ENCODE measurements at regions not wholly inside any gene's neighbourhood (a gene's known extent, or its start where the extent isn't known, plus 50 kb on each side); places are given as distances from the start of the nearest gene placed in this dataset.

DNA sequence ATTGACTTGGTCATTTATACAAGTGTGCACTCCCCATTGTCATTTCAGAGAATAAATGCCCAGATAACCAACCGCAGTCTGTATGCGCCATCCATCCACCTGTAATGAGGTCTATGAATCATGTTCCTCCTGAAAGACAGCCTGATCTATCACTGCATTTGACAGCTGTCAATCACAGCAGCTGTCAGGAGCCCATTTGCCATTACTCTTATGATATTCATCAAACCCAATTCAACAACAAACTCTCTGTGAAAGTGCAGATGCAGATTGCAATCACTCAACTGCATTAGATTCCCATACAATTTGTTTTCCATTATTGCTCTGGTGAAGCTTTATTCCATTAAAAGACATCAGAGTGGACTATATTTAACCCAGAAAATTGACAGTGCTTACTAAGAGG, 586.9 kb upstream of the KIRREL3 start:
- peak; percentile 66 for TF ChIP-seq POLR2AphosphoS5 (IDR thresholded peaks at IDR 0.05)
- no peak for TF ChIP-seq TAF1 (IDR thresholded peaks at IDR 0.05; ENCODE audit: low read depth)
- TF ChIP-seq, protein P1, sequence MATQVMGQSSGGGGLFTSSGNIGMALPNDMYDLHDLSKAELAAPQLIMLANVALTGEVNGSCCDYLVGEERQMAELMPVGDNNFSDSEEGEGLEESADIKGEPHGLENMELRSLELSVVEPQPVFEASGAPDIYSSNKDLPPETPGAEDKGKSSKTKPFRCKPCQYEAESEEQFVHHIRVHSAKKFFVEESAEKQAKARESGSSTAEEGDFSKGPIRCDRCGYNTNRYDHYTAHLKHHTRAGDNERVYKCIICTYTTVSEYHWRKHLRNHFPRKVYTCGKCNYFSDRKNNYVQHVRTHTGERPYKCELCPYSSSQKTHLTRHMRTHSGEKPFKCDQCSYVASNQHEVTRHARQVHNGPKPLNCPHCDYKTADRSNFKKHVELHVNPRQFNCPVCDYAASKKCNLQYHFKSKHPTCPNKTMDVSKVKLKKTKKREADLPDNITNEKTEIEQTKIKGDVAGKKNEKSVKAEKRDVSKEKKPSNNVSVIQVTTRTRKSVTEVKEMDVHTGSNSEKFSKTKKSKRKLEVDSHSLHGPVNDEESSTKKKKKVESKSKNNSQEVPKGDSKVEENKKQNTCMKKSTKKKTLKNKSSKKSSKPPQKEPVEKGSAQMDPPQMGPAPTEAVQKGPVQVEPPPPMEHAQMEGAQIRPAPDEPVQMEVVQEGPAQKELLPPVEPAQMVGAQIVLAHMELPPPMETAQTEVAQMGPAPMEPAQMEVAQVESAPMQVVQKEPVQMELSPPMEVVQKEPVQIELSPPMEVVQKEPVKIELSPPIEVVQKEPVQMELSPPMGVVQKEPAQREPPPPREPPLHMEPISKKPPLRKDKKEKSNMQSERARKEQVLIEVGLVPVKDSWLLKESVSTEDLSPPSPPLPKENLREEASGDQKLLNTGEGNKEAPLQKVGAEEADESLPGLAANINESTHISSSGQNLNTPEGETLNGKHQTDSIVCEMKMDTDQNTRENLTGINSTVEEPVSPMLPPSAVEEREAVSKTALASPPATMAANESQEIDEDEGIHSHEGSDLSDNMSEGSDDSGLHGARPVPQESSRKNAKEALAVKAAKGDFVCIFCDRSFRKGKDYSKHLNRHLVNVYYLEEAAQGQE (IDR thresholded peaks at IDR 0.05; ENCODE audit: borderline replicate concordance), result no peak
- no peak for TF ChIP-seq SMC3 (conservative IDR thresholded peaks at IDR 0.05; ENCODE audit: poor library complexity)
- peak; percentile 98 for TF ChIP-seq EP300 (conservative IDR thresholded peaks at IDR 0.05; ENCODE audit: poor library complexity, severe bottlenecking)
- H3F3A ChIP-seq (ENCODE audit: insufficient read depth, low read length, poor library complexity, severe bottlenecking), result no peaks in the 10 kb centered on the region
- peak overlapping the region; percentile 6 for H3K4me3 ChIP-seq (ENCODE audit: low read length)

DNA sequence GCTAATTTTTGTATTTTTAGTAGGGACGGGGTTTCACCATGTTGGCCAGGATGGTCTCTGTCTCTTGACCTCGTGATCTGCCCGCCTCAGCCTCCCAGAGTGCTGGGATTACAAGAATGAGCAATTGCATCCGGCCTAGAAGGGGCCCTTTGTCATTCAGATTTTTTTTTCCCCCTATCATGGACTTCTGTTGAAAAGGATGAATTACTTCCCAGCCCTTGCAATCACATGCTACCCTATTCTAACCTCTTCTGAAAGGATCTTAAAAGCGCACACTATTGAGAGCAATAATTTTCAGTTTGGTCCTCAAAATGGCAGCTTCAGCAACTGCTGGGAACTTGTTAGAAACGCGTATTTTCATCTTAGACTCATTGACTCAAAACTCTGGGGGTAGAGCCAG, 575.6 kb upstream of the KIRREL3 start:
- Histone ChIP-seq H3K4me3 (ENCODE audit: low read length) (no peak overlapping the region), H2AFZ (ENCODE audit: low read depth, low read length) (no peak overlapping the region), H3K79me2 (replicated peaks; ENCODE audit: insufficient read depth, low read length) (no peaks in the 10 kb centered on the region), H4K20me1 (ENCODE audit: insufficient read depth) (no peaks in the 10 kb centered on the region), H3K27ac (ENCODE audit: low read length) (no peak overlapping the region), H3K9me2 (ENCODE audit: insufficient read depth, low read length) (no peaks in the 10 kb centered on the region), H3K27me3 (ENCODE audit: insufficient read depth, low read depth, low read length) (no peaks in the 10 kb centered on the region), H3K9me3 (ENCODE audit: low read length) (no peaks in the 10 kb centered on the region), H3K4me2 (ENCODE audit: low read length) (no peak overlapping the region), H3K9ac (ENCODE audit: low read length) (no peak overlapping the region), H3K36me3 (ENCODE audit: insufficient read depth, low read length) (no peaks in the 10 kb centered on the region), H3F3A (ENCODE audit: insufficient read depth, low read length, poor library complexity, severe bottlenecking) (no peaks in the 10 kb centered on the region)
- no peak for TF ChIP-seq SMC3 (conservative IDR thresholded peaks at IDR 0.05; ENCODE audit: poor library complexity)
- TF ChIP-seq TAF1 (IDR thresholded peaks at IDR 0.05; ENCODE audit: low read depth), result no peak
- TF ChIP-seq EZH2 (IDR thresholded peaks at IDR 0.05; ENCODE audit: borderline replicate concordance, insufficient read depth, low read length, poor library complexity, severe bottlenecking), result no peak
- TF ChIP-seq, protein P1 (IDR thresholded peaks at IDR 0.05; ENCODE audit: borderline replicate concordance), result no peak
- TF ChIP-seq RAD21 (conservative IDR thresholded peaks at IDR 0.05), result no peak
- TF ChIP-seq MXI1 (conservative IDR thresholded peaks at IDR 0.05; ENCODE audit: poor library complexity, severe bottlenecking), result no peak
- no peak for TF ChIP-seq EP300 (conservative IDR thresholded peaks at IDR 0.05; ENCODE audit: poor library complexity, severe bottlenecking)
- TF ChIP-seq POLR2AphosphoS5 (IDR thresholded peaks at IDR 0.05), result no peak
- TF ChIP-seq, protein P2, sequence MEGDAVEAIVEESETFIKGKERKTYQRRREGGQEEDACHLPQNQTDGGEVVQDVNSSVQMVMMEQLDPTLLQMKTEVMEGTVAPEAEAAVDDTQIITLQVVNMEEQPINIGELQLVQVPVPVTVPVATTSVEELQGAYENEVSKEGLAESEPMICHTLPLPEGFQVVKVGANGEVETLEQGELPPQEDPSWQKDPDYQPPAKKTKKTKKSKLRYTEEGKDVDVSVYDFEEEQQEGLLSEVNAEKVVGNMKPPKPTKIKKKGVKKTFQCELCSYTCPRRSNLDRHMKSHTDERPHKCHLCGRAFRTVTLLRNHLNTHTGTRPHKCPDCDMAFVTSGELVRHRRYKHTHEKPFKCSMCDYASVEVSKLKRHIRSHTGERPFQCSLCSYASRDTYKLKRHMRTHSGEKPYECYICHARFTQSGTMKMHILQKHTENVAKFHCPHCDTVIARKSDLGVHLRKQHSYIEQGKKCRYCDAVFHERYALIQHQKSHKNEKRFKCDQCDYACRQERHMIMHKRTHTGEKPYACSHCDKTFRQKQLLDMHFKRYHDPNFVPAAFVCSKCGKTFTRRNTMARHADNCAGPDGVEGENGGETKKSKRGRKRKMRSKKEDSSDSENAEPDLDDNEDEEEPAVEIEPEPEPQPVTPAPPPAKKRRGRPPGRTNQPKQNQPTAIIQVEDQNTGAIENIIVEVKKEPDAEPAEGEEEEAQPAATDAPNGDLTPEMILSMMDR (IDR thresholded peaks at IDR 0.05; ENCODE audit: poor library complexity, severe bottlenecking), result no peak

More for the DNA sequence above, 586.9 kb upstream of the KIRREL3 start:
- Histone ChIP-seq H3K9me2 (ENCODE audit: insufficient read depth, low read length) (no peaks in the 10 kb centered on the region), H3K79me2 (replicated peaks; ENCODE audit: insufficient read depth, low read length) (no peaks in the 10 kb centered on the region), H3K9ac (ENCODE audit: low read length) (no peak overlapping the region), H3K4me2 (ENCODE audit: low read length) (no peak overlapping the region), H3K9me3 (ENCODE audit: low read length) (no peaks in the 10 kb centered on the region), H3K27me3 (ENCODE audit: insufficient read depth, low read depth, low read length) (no peaks in the 10 kb centered on the region), H4K20me1 (ENCODE audit: insufficient read depth) (no peaks in the 10 kb centered on the region), H3K36me3 (ENCODE audit: insufficient read depth, low read length) (no peaks in the 10 kb centered on the region), H2AFZ (ENCODE audit: low read depth, low read length) (no peak overlapping the region), H3K27ac (ENCODE audit: low read length) (peak overlapping the region; percentile 54)
